ENCODE measurements at regions not wholly inside any gene's neighbourhood (a gene's known extent, or its start where the extent isn't known, plus 50 kb on each side); places are given as distances from the start of the nearest gene placed in this dataset.

DNA sequence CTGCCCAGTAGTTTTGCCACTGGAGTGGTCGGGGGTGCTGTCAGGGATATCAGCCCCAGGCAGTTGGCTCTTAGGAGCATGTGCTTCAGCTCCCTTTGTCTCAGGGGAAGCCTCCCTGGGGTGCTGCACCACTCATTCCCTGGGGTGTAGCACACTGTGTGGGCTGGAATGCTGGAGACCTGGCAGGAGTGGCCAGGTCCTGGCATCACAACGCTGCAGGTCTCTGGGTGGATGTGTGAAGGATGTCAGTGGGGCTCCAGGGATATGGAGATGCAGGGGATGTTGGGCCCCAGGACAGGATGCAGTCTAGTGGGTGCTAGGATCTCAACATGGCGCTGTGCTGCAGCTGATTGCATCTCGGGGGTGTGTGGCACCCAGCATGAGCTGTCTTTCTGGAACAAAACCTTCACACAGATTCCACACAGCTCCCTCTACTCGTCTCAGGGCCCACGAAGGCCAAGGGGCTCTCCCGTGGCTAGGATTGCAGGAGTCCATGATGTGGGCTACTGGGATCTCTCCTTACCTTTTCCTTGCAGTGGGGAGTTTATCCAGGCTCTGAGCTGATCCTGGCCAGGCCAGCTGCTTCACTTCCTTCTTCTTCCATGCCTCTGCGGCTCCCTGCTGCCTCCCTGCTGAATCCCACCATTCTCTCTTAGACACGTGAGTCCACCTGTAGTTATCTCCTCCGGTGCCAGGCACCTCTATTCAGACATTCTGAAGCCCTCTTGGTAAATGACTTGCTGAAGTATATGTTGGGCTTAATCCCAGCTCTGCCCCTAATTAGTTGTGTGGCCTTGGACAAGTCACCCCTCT, 295.1 kb downstream of the RPS24 start:
- peaks cover 0 to 12% (median 0%) of the 10 kb centered on the region in 4 donors for H3K4me1 ChIP-seq
- DNase-seq (ENCODE audit: low spot score in 2 of 2): no peak
- 89% methylated on average over 5 to 10 of the region's 10 CpGs for WGBS, 2 donors
- no peaks in the 10 kb centered on the region for H3K36me3 ChIP-seq
- no peaks in the 10 kb centered on the region for H3K27me3 ChIP-seq
- H3K4me3 ChIP-seq: no peak overlapping the region
- TF ChIP-seq EP300 (IDR thresholded peaks at IDR 0.05): no peak
- no peak for TF ChIP-seq POLR2A (IDR thresholded peaks at IDR 0.05)
- TF ChIP-seq CTCF (IDR thresholded peaks at IDR 0.05): no peak
- no peak overlapping the region for H3K27ac ChIP-seq
- peaks cover 0 to 22% (median 10%) of the 10 kb centered on the region in 4 donors for H3K9me3 ChIP-seq

- Histone ChIP-seq H3K27me3 (no peaks in the 10 kb centered on the region), H3K36me3 (no peaks in the 10 kb centered on the region), H3K27ac (peak overlapping the region in 1 of 4 donors; percentile 46), H3K4me1 (peaks cover 0 to 25% (median 7%) of the 10 kb centered on the region in 4 donors), H3K9me3 (peaks cover 0 to 19% (median 6%) of the 10 kb centered on the region in 4 donors), H3K4me3 (no peak overlapping the region)
- no peak for DNase-seq (ENCODE audit: low spot score in 2 of 2)
- WGBS, 2 donors: 92 to 93% methylated on average over 4 of the region's 4 CpGs
- TF ChIP-seq POLR2A (IDR thresholded peaks at IDR 0.05): no peak
These were observed 297.2 kb downstream of the RPS24 start for GRCh38 chr10:78330884-78331283.

GRCh38 chr10:78331391-78331922, 297.8 kb downstream of the RPS24 start:
- Histone ChIP-seq H3K36me3 (no peaks in the 10 kb centered on the region), H3K27me3 (no peaks in the 10 kb centered on the region), H3K27ac (peak overlapping the region in 1 of 4 donors; percentile 46), H3K4me3 (no peak overlapping the region), H3K4me1 (peaks cover 0 to 30% (median 12%) of the 10 kb centered on the region in 4 donors), H3K9me3 (peaks cover 0 to 13% (median 4%) of the 10 kb centered on the region in 4 donors)
- DNase-seq (ENCODE audit: low spot score in 2 of 2): no peak
- 42 to 60% methylated on average over 6 of the region's 6 CpGs for WGBS, 2 donors
- TF ChIP-seq EP300 (IDR thresholded peaks at IDR 0.05) (no peak), POLR2A (IDR thresholded peaks at IDR 0.05) (no peak)

DNA sequence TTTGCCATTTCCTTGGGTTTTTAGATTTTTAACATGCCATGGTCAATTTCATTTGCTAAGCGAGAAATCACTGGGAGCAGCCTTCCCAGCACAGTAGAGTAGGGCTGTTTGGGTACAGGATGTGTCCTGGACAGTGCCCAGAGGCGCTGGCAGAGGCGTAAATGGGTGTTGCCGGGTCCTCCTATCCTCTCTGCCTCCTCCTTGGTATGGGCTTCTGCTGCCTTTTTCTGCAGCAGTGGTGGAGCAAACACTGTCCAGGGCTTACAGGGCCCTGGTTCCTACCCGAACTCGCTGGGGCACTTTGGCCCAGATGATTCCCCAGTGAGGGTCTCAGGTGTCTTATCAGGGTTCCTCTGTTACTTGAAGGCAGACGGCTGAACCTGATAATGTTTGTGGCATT, 298.3 kb downstream of the RPS24 start:
- TF ChIP-seq CTCF (IDR thresholded peaks at IDR 0.05): no peak
- no peak for TF ChIP-seq EP300 (IDR thresholded peaks at IDR 0.05)
- no peak for TF ChIP-seq POLR2A (IDR thresholded peaks at IDR 0.05)
- peaks cover 0 to 36% (median 12%) of the 10 kb centered on the region in 4 donors for H3K4me1 ChIP-seq
- peak overlapping the region in 1 of 4 donors; percentile 46 for H3K27ac ChIP-seq
- no peaks in the 10 kb centered on the region for H3K36me3 ChIP-seq
- peaks cover 0 to 8% (median 1%) of the 10 kb centered on the region in 4 donors for H3K9me3 ChIP-seq
- 86 to 88% methylated on average over 7 of the region's 7 CpGs for WGBS, 2 donors
- no peaks in the 10 kb centered on the region for H3K27me3 ChIP-seq
- DNase-seq (ENCODE audit: low spot score in 2 of 2): no peak
- H3K4me3 ChIP-seq: no peak overlapping the region

DNA sequence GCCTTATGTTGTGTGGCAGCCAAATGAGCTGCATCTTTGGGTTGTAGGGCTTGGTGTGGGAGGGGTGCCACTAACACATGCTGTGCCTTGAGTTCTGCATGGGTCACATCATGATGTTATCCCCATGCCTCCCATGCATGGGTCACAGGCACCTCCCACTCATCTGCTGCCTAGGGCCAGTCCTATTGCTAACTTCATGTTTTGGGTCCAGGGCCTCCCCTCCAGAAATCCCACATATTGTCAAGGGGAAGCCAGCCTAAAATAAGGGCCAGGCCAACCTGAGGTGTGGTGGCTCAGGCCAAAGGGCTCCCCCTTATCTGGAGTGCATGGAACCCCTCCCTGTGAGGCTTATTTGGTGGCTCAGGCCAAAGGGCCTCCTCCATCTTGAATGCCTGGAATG, 299.0 kb downstream of the RPS24 start:
- H3K27ac ChIP-seq: no peak overlapping the region
- peaks cover 0 to 3% (median 0%) of the 10 kb centered on the region in 4 donors for H3K9me3 ChIP-seq
- H3K27me3 ChIP-seq: no peaks in the 10 kb centered on the region
- H3K4me1 ChIP-seq: peaks cover 0 to 36% (median 12%) of the 10 kb centered on the region in 4 donors
- no peak overlapping the region for H3K4me3 ChIP-seq
- no peak for DNase-seq (ENCODE audit: low spot score in 2 of 2)
- no peaks in the 10 kb centered on the region for H3K36me3 ChIP-seq
- TF ChIP-seq CTCF (IDR thresholded peaks at IDR 0.05) (no peak), EP300 (IDR thresholded peaks at IDR 0.05) (no peak), POLR2A (IDR thresholded peaks at IDR 0.05) (no peak)

All from tibial nerve (tissue), 4 donors.